ENCODE measurements at regions not wholly inside any gene's neighbourhood (a gene's known extent, or its start where the extent isn't known, plus 50 kb on each side); places are given as distances from the start of the nearest gene placed in this dataset.

DNA sequence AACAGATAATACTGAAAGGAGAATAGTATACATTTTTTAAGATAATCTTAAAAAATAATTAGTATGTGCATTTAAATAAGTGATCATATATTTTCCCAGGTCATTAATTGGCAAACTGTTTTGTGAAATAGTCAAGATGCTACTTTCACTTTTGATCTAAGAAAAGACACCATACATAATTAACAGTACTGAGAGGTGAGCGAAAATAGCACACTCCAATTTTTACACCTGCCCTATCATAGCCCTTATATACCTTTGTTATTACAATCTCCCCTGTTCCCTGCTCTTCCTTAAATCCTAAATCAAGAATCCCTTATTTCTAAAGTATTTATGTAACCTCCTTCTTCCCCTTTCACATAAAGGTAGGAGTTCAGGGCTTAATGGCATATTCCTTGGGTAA lies 500.1 kb upstream of the LRATD1 start:
- TF ChIP-seq ZNF274 (IDR thresholded peaks at IDR 0.05; ENCODE audit: low read depth, low read length) (no peak), YY1 (IDR thresholded peaks at IDR 0.05; ENCODE audit: insufficient read depth, insufficient read length) (no peak)

Measured in NT2/D1 (cell line).